Spleen (tissue), 11 donors: ENCODE measurements at regions not wholly inside any gene's neighbourhood (a gene's known extent, or its start where the extent isn't known, plus 50 kb on each side); places are given as distances from the start of the nearest gene placed in this dataset.

Source experiments
- DNase-seq: peaks from one replicate; pipeline ENCODE4 v3.0.0-alpha.2; 2020
- H3K27ac ChIP-seq, 8 donors: fragments of 200-600 bp; sonication (generic) in 7 of 8; 1 replicate in 4 of 8; 2 replicates in 4 of 8; pipeline versions ENCODE4 v1.5.0 to v1.8.0; 2016 to 2021; ENCODE audit warnings: inconsistent platforms in 4 of 8, mild to moderate bottlenecking in 4 of 8, moderate library complexity in 1 of 8
- H3K27me3 ChIP-seq, 7 donors: fragments of 200-600 bp; sonication (generic) in 6 of 7; replicated peaks in 1 of 7; 1 replicate in 4 of 7; 2 replicates in 3 of 7; pipeline versions ENCODE4 v1.5.0 to v1.8.0; 2016 to 2021; ENCODE audit warnings: inconsistent platforms in 3 of 7, mild to moderate bottlenecking in 1 of 7
- H3K36me3 ChIP-seq, 6 donors: fragments of 200-600 bp; sonication (generic) in 5 of 6; 1 replicate in 4 of 6; 2 replicates in 2 of 6; pipeline versions ENCODE4 v1.5.0 to v1.8.0; 2016 to 2021; ENCODE audit warnings: inconsistent platforms in 2 of 6
- H3K4me1 ChIP-seq, 6 donors: fragments of 200-600 bp; sonication (generic) in 5 of 6; 1 replicate in 3 of 6; 2 replicates in 3 of 6; pipeline versions ENCODE4 v1.5.0 to v1.8.0; 2016 to 2021; ENCODE audit warnings: inconsistent platforms in 3 of 6
- H3K4me3 ChIP-seq, 8 donors: fragments of 200-600 bp; sonication (generic) in 7 of 8; 1 replicate in 4 of 8; 2 replicates in 4 of 8; pipeline versions ENCODE4 v1.5.0 to v1.8.0; 2016 to 2021; ENCODE audit warnings: inconsistent platforms in 4 of 8, mild to moderate bottlenecking in 4 of 8, moderate library complexity in 2 of 8
- H3K9me3 ChIP-seq, 8 donors: fragments of 200-600 bp; sonication (generic) in 7 of 8; 1 replicate in 4 of 8; 2 replicates in 4 of 8; pipeline versions ENCODE4 v1.5.0 to v1.8.0; 2016 to 2021; ENCODE audit warnings: inconsistent platforms in 4 of 8
- CTCF ChIP-seq, 11 experiments: fragments of 200-600 bp in 7 of 11; fragments of 450-650 bp in 4 of 11; sonication (generic) in 4 of 11; IDR thresholded peaks in 8 of 11; conservative IDR thresholded peaks in 3 of 11; 1 replicate in 7 of 11; 2 replicates in 4 of 11; pipeline versions ENCODE4 v1.4.0 to v1.8.0; 2016 to 2021; ENCODE audit warnings: antibody characterized with exemption in 11 of 11, inconsistent platforms in 4 of 11, mild to moderate bottlenecking in 1 of 11
- POLR2A ChIP-seq, 3 donors: fragments of 450-650 bp; IDR thresholded peaks; one replicate each; pipeline ENCODE4 v1.5.1; 2017; ENCODE audit warnings: antibody characterized with exemption in 3 of 3, mild to moderate bottlenecking in 1 of 3
- POLR2AphosphoS5 ChIP-seq, 3 donors: sonication (generic); formaldehyde crosslinking; IDR thresholded peaks; one replicate each; pipeline ENCODE4 v1.5.1; 2017; ENCODE audit warnings: antibody characterized with exemption in 3 of 3
- WGBS, 5 donors: extraction: QIAGEN DNeasy Blood & Tissue Kit in 3 of 5; methylation state at CpG; one replicate each; pipeline versions ENCODE4 v1.1.5 to v1.1.7; 2013 to 2018; 5-methylcytosine and 5-hydroxymethylcytosine counted together
- intact Hi-C: fragments of 100-400 bp; cut with DNase I; formaldehyde crosslinking; loops from one replicate; pipeline ENCODE4 v1.15.0; 2023; ENCODE audit warnings: low total_unique reads
- donor health status: healthy with polysubstance abuse.
- donor health status: DM: no; HTN: no; CAD: no; lungs with moderate emphysema.
- donor health status: DM: no; HTN: no; CAD: no.
- donor health status: Bipolar disorder and iron deficiency.
- donor health status: healthy.
- donor health status: DM: no; HTN: no; CAD: no.
- donor health status: DM: yes; HTN: yes; CAD: no.

- no peaks in the 10 kb centered on the region for H3K36me3 ChIP-seq
- no peaks in the 10 kb centered on the region for H3K4me1 ChIP-seq
- TF ChIP-seq CTCF (IDR thresholded peaks at IDR 0.05 in 8 of 11, conservative IDR thresholded peaks at IDR 0.05 in 3 of 11): no peak
- TF ChIP-seq POLR2A (IDR thresholded peaks at IDR 0.05): no peak
- no peak for TF ChIP-seq POLR2AphosphoS5 (IDR thresholded peaks at IDR 0.05)
- no peaks in the 10 kb centered on the region for H3K27me3 ChIP-seq
- DNase-seq: no peak
- WGBS, 5 donors: 35 to 45% (median 42%) methylated on average over 1 of the region's 1 CpG
- H3K27ac ChIP-seq: no peak overlapping the region
- no peak overlapping the region for H3K4me3 ChIP-seq
- intact Hi-C loops: no loop called here
- H3K9me3 ChIP-seq: no peaks in the 10 kb centered on the region
These were observed 80.3 kb downstream of the MTNR1B start for GRCh38 chr11:93049740-93050139.

GRCh38 chr11:93051186-93051585 lies 81.7 kb downstream of the MTNR1B start:
- Histone ChIP-seq H3K9me3 (no peaks in the 10 kb centered on the region), H3K36me3 (no peaks in the 10 kb centered on the region), H3K27me3 (no peaks in the 10 kb centered on the region), H3K4me3 (no peak overlapping the region), H3K27ac (no peak overlapping the region), H3K4me1 (no peaks in the 10 kb centered on the region)
- no peak for DNase-seq
- intact Hi-C loops: no loop called here
- 80 to 85% (median 82%) methylated on average over 2 of the region's 2 CpGs for WGBS, 5 donors
- no peak for TF ChIP-seq POLR2A (IDR thresholded peaks at IDR 0.05)
- no peak for TF ChIP-seq POLR2AphosphoS5 (IDR thresholded peaks at IDR 0.05)
- no peak for TF ChIP-seq CTCF (IDR thresholded peaks at IDR 0.05 in 8 of 11, conservative IDR thresholded peaks at IDR 0.05 in 3 of 11)

- H3K27ac ChIP-seq: no peak overlapping the region
- peaks cover 0 to 7% (median 3%) of the 10 kb centered on the region in 8 donors for H3K9me3 ChIP-seq
- DNase-seq: no peak
- 84 to 91% (median 87%) methylated on average over 2 of the region's 2 CpGs for WGBS, 5 donors
- H3K4me1 ChIP-seq: no peaks in the 10 kb centered on the region
- H3K4me3 ChIP-seq: no peak overlapping the region
- intact Hi-C loops: no loop called here
- no peaks in the 10 kb centered on the region for H3K27me3 ChIP-seq
- no peaks in the 10 kb centered on the region for H3K36me3 ChIP-seq
- TF ChIP-seq POLR2AphosphoS5 (IDR thresholded peaks at IDR 0.05) (no peak), CTCF (IDR thresholded peaks at IDR 0.05 in 8 of 11, conservative IDR thresholded peaks at IDR 0.05 in 3 of 11) (no peak), POLR2A (IDR thresholded peaks at IDR 0.05) (no peak)
These were observed 84.4 kb downstream of the MTNR1B start for GRCh38 chr11:93053864-93054263.

- Histone ChIP-seq H3K36me3 (no peaks in the 10 kb centered on the region), H3K9me3 (peaks cover 0 to 7% (median 3%) of the 10 kb centered on the region in 8 donors), H3K4me3 (no peak overlapping the region), H3K27me3 (no peaks in the 10 kb centered on the region), H3K4me1 (no peaks in the 10 kb centered on the region), H3K27ac (no peak overlapping the region)
- WGBS, 5 donors: 81 to 93% (median 91%) methylated on average over 4 of the region's 4 CpGs
- intact Hi-C loops: no loop called here
- TF ChIP-seq POLR2AphosphoS5 (IDR thresholded peaks at IDR 0.05): no peak
- no peak for TF ChIP-seq POLR2A (IDR thresholded peaks at IDR 0.05)
- no peak for TF ChIP-seq CTCF (IDR thresholded peaks at IDR 0.05 in 8 of 11, conservative IDR thresholded peaks at IDR 0.05 in 3 of 11)
- DNase-seq: no peak
These were observed 84.8 kb downstream of the MTNR1B start for GRCh38 chr11:93054279-93054678.
